ENCODE measurements at regions not wholly inside any gene's neighbourhood (a gene's known extent, or its start where the extent isn't known, plus 50 kb on each side); places are given as distances from the start of the nearest gene placed in this dataset.
"Not testable (repeated sequence)": the region's sequence is repeated elsewhere in the genome, so short reads cannot be mapped to it uniquely, and the experiment has no call there.

- no peak overlapping the region for H3K27ac ChIP-seq
- DNase-seq = no peak
- no peaks in the 10 kb centered on the region for H3K9me3 ChIP-seq
- no peak for FAIRE-seq
- H3K4me1 ChIP-seq = peaks cover 0 to 6% (median 0%) of the 10 kb centered on the region in 3 donors
- intact Hi-C loops (cut with DNase I) = no loop called here
- TF ChIP-seq, protein P1, sequence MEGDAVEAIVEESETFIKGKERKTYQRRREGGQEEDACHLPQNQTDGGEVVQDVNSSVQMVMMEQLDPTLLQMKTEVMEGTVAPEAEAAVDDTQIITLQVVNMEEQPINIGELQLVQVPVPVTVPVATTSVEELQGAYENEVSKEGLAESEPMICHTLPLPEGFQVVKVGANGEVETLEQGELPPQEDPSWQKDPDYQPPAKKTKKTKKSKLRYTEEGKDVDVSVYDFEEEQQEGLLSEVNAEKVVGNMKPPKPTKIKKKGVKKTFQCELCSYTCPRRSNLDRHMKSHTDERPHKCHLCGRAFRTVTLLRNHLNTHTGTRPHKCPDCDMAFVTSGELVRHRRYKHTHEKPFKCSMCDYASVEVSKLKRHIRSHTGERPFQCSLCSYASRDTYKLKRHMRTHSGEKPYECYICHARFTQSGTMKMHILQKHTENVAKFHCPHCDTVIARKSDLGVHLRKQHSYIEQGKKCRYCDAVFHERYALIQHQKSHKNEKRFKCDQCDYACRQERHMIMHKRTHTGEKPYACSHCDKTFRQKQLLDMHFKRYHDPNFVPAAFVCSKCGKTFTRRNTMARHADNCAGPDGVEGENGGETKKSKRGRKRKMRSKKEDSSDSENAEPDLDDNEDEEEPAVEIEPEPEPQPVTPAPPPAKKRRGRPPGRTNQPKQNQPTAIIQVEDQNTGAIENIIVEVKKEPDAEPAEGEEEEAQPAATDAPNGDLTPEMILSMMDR (IDR thresholded peaks at IDR 0.05) = no peak
- ATAC-seq = peak in 3 of 4 donors; percentile 66 to 78 (median 70)
- H3K36me3 ChIP-seq = no peaks in the 10 kb centered on the region
- 56 to 64% methylated on average over 2 of the region's 2 CpGs for WGBS, 2 donors
- H3K27me3 ChIP-seq = no peaks in the 10 kb centered on the region
- H3K4me3 ChIP-seq = no peak overlapping the region
These were observed 130.0 kb downstream of the ARL4C start for GRCh38 chr2:234366891-234367290.

GRCh38 chr2:234364661-234365060, 132.2 kb downstream of the ARL4C start:
- no peak for ATAC-seq
- FAIRE-seq = no peak

GRCh38 chr2:234363647-234364294, 133.1 kb downstream of the ARL4C start:
- no peak overlapping the region for H3K4me3 ChIP-seq
- TF ChIP-seq, protein P1 (IDR thresholded peaks at IDR 0.05) = no peak
- no peak overlapping the region for H3K27ac ChIP-seq
- FAIRE-seq (no peak), ATAC-seq (no peak), DNase-seq (no peak)
- H3K9me3 ChIP-seq = no peaks in the 10 kb centered on the region
- peaks cover 0 to 6% (median 0%) of the 10 kb centered on the region in 3 donors for H3K4me1 ChIP-seq
- no peaks in the 10 kb centered on the region for H3K27me3 ChIP-seq
- 56 to 59% methylated on average over 10 of the region's 10 CpGs for WGBS, 2 donors
- no peaks in the 10 kb centered on the region for H3K36me3 ChIP-seq
- intact Hi-C loops (cut with DNase I) = no loop called here

More at GRCh38 chr2:234364661-234365060, 132.2 kb downstream of the ARL4C start:
- intact Hi-C loops (cut with DNase I) = no loop called here
- Histone ChIP-seq H3K36me3 (no peaks in the 10 kb centered on the region), H3K4me1 (peaks cover 0 to 6% (median 0%) of the 10 kb centered on the region in 3 donors), H3K27ac (no peak overlapping the region), H3K27me3 (no peaks in the 10 kb centered on the region), H3K9me3 (no peaks in the 10 kb centered on the region), H3K4me3 (no peak overlapping the region)
- WGBS, 2 donors = 76 to 78% methylated on average over 8 of the region's 8 CpGs
- no peak for DNase-seq
- TF ChIP-seq, protein P1 (IDR thresholded peaks at IDR 0.05) = no peak

GRCh38 chr2:234363011-234363487, 133.8 kb downstream of the ARL4C start:
- peak in 1 of 6 donors; percentile 18 for DNase-seq
- H3K27me3 ChIP-seq = no peaks in the 10 kb centered on the region
- ATAC-seq = peak in 3 of 4 donors; percentile 37 to 61 (median 57)
- no peaks in the 10 kb centered on the region for H3K9me3 ChIP-seq
- H3K4me3 ChIP-seq = no peak overlapping the region
- H3K4me1 ChIP-seq = peaks cover 0 to 6% (median 0%) of the 10 kb centered on the region in 3 donors
- H3K36me3 ChIP-seq = no peaks in the 10 kb centered on the region
- 17 to 19% methylated on average over 4 of the region's 4 CpGs for whole genome bisulfite sequencing, 2 donors
- intact Hi-C loops (cut with DNase I) = no loop called here
- H3K27ac ChIP-seq = peak overlapping the region in 1 of 4 donors; percentile 1
- no peak for FAIRE-seq
- TF ChIP-seq, protein P1 (IDR thresholded peaks at IDR 0.05) = no peak

- H3K27ac ChIP-seq; H3K4me3 ChIP-seq; FAIRE-seq; H3K9me3 ChIP-seq; H3K4me1 ChIP-seq; H3K36me3 ChIP-seq; H3K27me3 ChIP-seq; intact Hi-C loops (cut with DNase I); DNase-seq; ATAC-seq: not testable (repeated sequence)
These were observed 136.4 kb downstream of the ARL4C start for GRCh38 chr2:234360313-234360975.
